Epithelial cell of esophagus (primary cell): ENCODE measurements at regions not wholly inside any gene's neighbourhood (a gene's known extent, or its start where the extent isn't known, plus 50 kb on each side); places are given as distances from the start of the nearest gene placed in this dataset.
A peak's percentile ranks its signal among the peaks of the same experiment; 100 is the strongest.

Source experiments
- DNase-seq: peaks from one replicate; pipeline ENCODE4 v3.0.0; 2010; ENCODE audit warnings: low read depth
- H3K4me3 ChIP-seq: 2 replicates; pipeline ENCODE4 v1.5.1; 2011; ENCODE audit warnings: mild to moderate bottlenecking, low read length, control low read depth
- TF ChIP-seq, protein P1 (sequence below): IDR thresholded peaks from 2 replicates; pipeline ENCODE4 v1.5.1; 2011; ENCODE audit warnings: low read depth, mild to moderate bottlenecking, low read length, control low read depth, inconsistent platforms; ENCODE audit not compliant: insufficient read depth; ENCODE audit errors: missing control alignments

DNA sequence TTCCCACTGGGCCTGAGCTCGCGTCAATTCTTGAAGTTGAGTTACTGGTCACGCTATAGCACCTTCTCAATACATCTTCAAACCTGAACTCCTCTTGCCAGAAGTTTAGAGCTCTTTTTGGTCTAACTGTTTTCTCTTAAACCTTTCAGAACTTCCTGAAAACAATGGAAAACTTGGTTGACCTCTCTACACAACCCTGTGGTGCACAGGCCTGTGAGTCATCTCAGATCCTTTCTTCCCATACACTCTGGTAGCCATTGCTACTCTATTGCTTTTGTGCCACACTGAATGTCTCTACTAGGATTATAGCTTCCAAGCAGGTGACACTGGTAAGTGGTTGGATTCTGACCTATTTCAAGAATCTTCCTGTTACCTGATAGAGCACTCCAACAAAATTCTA is 321.5 kb upstream of the FSIP2 start:
- DNase-seq, result peak; percentile 2
- TF ChIP-seq, protein P1, sequence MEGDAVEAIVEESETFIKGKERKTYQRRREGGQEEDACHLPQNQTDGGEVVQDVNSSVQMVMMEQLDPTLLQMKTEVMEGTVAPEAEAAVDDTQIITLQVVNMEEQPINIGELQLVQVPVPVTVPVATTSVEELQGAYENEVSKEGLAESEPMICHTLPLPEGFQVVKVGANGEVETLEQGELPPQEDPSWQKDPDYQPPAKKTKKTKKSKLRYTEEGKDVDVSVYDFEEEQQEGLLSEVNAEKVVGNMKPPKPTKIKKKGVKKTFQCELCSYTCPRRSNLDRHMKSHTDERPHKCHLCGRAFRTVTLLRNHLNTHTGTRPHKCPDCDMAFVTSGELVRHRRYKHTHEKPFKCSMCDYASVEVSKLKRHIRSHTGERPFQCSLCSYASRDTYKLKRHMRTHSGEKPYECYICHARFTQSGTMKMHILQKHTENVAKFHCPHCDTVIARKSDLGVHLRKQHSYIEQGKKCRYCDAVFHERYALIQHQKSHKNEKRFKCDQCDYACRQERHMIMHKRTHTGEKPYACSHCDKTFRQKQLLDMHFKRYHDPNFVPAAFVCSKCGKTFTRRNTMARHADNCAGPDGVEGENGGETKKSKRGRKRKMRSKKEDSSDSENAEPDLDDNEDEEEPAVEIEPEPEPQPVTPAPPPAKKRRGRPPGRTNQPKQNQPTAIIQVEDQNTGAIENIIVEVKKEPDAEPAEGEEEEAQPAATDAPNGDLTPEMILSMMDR, result no peak
- H3K4me3 ChIP-seq, result no peak overlapping the region

DNA sequence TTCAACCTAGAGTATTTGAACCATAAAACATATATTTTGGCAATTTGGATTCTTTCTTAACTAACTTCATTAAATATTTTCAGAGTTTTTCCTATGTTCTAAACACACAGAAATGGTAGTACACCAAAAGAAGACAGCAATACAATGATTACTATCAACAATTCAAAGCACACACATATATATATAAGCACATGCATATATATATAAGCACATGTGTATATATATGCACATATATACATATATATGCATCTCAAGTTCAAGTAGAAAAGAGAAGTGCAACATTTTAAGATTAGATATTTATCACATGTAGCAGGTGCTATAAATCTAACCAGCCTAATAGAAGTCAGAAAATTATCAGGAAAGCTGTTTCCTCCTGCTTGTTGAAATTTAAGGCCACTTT is 320.9 kb upstream of the FSIP2 start:
- no peak overlapping the region for H3K4me3 ChIP-seq
- DNase-seq, result no peak
- TF ChIP-seq, protein P1, result no peak

DNA sequence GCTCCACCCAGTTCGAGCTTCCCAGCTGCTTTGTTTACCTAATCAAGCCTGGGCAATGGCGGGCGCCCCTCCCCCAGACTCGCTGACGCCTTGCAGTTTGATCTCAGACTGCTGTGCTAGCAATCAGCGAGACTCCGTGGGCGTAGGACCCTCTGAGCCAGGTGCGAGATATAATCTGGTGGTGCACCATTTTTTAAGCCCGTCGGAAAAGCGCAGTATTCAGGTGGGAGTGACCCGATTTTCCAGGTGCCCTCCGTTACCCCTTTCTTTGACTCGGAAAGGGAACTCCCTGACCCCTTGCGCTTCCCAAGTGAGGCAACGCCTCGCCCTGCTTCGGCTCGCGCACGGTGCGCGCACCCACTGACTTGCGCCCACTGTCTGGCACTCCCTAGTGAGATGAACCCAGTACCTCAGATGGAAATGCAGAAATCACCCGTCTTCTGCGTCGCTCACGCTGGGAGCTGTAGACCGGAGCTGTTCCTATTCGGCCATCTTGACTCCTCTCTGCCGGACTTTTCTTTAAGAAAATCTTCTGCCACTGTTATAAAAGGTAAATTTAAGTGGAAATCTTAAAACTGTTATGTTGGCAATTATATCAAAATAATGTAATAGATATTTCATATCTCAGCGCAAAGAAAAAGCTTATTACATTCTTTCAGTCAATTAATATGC is 313.5 kb upstream of the FSIP2 start:
- DNase-seq, result peak; percentile 8
- peak overlapping the region; percentile 8 for H3K4me3 ChIP-seq

DNA sequence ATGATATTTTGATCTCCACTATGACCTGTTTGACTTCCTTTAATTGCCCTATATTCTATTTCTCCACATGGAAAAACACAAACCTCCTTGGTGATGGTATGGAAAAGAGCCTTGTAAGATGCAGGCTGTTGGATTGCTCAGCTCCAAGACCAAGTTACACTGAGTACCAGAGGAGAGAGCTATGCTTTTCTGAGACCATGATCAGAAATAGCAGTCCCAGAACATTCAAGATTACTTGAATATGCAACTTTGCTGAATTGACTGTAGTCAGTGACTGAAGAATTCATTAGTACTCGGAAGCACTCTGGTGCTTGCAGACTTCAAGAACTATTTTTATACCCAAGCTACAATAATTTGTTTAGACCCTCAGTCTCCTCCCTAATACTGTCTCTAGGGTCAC is 310.6 kb upstream of the FSIP2 start:
- no peak for DNase-seq
- TF ChIP-seq, protein P1, result no peak
- H3K4me3 ChIP-seq, result no peak overlapping the region

DNA sequence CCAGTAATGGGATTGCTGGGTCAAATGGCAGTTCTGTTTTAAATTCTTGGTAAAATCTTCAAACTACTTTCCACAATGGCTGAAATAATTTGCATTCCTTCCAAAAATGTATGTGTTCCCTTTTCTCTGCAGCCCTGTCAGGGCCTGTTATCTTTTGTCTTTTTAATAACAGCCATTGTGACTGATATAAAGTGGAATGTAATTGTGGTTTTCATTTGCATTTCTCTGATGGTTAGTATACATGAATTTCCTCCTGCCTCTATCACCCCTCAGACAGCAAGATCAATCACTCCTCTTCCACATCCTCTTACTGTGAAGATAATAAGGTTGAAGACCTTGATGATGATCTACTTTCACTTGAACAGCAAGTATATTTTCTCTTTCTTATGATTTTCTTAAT is 304.8 kb upstream of the FSIP2 start:
- peak; percentile 66 for DNase-seq
- H3K4me3 ChIP-seq, result no peak overlapping the region
- TF ChIP-seq, protein P1, result no peak

DNA sequence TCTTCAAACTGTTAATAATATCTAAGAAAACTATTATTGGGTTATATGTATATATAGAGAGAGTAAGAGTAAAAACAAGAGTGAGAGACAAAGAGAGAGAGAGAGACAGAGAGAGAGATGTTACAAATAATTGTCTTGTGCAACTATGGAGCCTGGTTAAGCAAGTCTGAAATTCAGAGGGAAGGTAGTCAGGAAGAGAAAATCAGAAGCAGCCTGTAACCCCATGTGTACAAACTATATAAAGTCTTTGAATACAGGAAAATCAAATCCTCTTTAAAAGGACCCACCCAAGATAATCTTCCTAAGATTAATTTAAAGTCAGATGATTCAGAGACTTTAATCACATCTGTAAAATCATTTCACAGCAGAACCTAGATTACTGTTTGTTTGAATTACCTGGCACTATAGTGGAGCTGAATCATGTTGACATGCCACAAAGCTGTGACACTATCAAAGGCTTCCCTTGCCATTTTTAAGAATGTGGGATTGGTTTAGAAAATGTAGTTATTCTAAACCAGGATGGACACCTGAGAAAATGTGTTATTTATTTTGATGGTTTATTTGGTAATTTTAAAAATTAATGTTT is 301.7 kb upstream of the FSIP2 start:
- TF ChIP-seq, protein P1, result no peak
- peak; percentile 47 for DNase-seq
- no peak overlapping the region for H3K4me3 ChIP-seq

DNA sequence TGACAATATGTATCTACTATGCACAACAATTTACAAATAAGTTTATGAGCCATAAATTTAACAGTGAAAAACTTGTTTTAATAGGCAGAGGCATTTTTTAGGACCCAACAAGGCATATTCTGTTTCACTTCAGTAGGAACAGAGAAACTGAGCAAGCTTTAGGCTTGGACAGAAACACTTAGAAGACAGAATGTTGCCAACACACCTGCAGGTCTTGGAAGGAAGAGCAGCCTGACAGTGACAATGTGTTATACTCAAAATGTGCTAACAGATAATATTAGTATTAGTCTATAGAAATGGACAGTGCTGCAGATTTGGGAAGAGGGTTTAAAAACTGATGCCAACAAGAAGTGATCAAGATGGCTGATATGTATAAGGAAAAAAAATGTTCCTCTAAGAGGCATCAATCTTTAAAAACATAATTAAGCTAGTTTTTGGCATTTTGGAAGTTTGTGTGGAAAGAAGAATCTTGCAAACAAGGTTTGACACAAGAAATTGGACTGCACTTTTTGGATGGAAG is 297.1 kb upstream of the FSIP2 start:
- TF ChIP-seq, protein P1, result no peak
- no peak for DNase-seq
- no peak overlapping the region for H3K4me3 ChIP-seq
